Neural crest cell (in vitro differentiated cells): ENCODE measurements at regions not wholly inside any gene's neighbourhood (a gene's known extent, or its start where the extent isn't known, plus 50 kb on each side); places are given as distances from the start of the nearest gene placed in this dataset.

Experiments used
- DNase-seq: peaks from one replicate; pipeline ENCODE4 v3.0.0; 2021; ENCODE audit warnings: low read depth, mixed read lengths, low spot score
- H3K27ac Mint-ChIP-seq: one replicate; pipeline ENCODE4 v1.8.0; 2021; ENCODE audit warnings: mild to moderate bottlenecking, mixed read lengths; ENCODE audit not compliant: unreplicated experiment
- H3K27me3 Mint-ChIP-seq: 2 replicates; pipeline ENCODE4 v1.8.0; 2021; ENCODE audit warnings: low read depth, mild to moderate bottlenecking, mixed read lengths
- H3K36me3 Mint-ChIP-seq: 2 replicates; pipeline ENCODE4 v1.8.0; 2021; ENCODE audit warnings: low read depth, mild to moderate bottlenecking, mixed read lengths
- H3K4me1 Mint-ChIP-seq: 2 replicates; pipeline ENCODE4 v1.8.0; 2021; ENCODE audit warnings: mixed read lengths
- H3K4me3 Mint-ChIP-seq: one replicate; pipeline ENCODE4 v1.8.0; 2021; ENCODE audit warnings: mild to moderate bottlenecking, mixed read lengths
- H3K9me3 Mint-ChIP-seq: 2 replicates; pipeline ENCODE4 v1.8.0; 2021; ENCODE audit warnings: mixed read lengths
- TF ChIP-seq, protein P1 (sequence below): fragments of 200-600 bp; sonication (generic); conservative IDR thresholded peaks from 2 replicates; pipeline ENCODE4 v1.5.0; 2021; ENCODE audit warnings: antibody characterized with exemption, mild to moderate bottlenecking

DNA sequence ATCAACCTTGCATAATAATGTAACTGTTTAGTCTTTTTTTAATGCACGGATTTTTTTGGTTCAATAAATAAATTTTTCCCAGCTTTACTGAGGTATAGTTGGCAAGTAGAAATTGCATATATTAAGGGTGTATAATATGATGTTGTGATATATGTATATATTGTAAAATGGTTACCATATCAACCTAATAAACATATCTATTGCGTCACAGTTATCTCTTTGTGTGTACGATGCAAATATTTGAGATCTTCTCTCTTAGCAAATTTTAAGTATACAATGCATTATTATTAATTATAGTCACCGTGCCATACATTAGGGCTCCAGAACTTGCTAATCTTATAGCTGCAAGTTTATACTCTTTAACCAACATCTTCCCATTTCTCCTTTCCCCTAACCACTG, 57.2 kb upstream of the TMEM161B start:
- TF ChIP-seq, protein P1, sequence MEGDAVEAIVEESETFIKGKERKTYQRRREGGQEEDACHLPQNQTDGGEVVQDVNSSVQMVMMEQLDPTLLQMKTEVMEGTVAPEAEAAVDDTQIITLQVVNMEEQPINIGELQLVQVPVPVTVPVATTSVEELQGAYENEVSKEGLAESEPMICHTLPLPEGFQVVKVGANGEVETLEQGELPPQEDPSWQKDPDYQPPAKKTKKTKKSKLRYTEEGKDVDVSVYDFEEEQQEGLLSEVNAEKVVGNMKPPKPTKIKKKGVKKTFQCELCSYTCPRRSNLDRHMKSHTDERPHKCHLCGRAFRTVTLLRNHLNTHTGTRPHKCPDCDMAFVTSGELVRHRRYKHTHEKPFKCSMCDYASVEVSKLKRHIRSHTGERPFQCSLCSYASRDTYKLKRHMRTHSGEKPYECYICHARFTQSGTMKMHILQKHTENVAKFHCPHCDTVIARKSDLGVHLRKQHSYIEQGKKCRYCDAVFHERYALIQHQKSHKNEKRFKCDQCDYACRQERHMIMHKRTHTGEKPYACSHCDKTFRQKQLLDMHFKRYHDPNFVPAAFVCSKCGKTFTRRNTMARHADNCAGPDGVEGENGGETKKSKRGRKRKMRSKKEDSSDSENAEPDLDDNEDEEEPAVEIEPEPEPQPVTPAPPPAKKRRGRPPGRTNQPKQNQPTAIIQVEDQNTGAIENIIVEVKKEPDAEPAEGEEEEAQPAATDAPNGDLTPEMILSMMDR, result no peak
- H3K4me3 Mint-ChIP-seq, result no peak overlapping the region
- no peak for DNase-seq
- H3K4me1 Mint-ChIP-seq, result no peaks in the 10 kb centered on the region
- H3K27ac Mint-ChIP-seq, result no peak overlapping the region
- peaks cover 2% of the 10 kb centered on the region for H3K9me3 Mint-ChIP-seq
- H3K27me3 Mint-ChIP-seq, result no peaks in the 10 kb centered on the region
- no peaks in the 10 kb centered on the region for H3K36me3 Mint-ChIP-seq

DNA sequence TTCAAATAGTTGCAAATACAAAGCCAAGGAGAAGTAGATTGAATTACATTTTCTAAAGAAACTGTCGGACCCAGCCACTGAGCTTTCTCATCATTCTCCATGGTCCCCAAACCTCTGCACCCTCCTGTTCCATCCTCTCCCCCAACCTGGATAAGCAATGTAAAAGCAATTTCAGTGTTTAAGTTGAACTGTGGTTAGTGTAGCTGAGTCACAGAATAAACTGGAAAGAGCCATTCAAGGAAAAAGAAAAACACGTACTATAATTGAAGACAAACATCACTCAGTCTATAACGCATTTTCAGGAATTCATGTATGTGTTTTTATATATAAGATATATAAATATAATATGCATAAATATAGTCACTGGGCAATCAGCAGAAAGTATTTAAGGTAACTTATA, 54.1 kb upstream of the TMEM161B start:
- no peaks in the 10 kb centered on the region for H3K27me3 Mint-ChIP-seq
- no peak for DNase-seq
- peaks cover 2% of the 10 kb centered on the region for H3K9me3 Mint-ChIP-seq
- H3K4me3 Mint-ChIP-seq, result no peak overlapping the region
- H3K4me1 Mint-ChIP-seq, result no peaks in the 10 kb centered on the region
- no peaks in the 10 kb centered on the region for H3K36me3 Mint-ChIP-seq
- no peak overlapping the region for H3K27ac Mint-ChIP-seq
- TF ChIP-seq, protein P1, result no peak
